NT2/D1 (cell line): ENCODE measurements at regions not wholly inside any gene's neighbourhood (a gene's known extent, or its start where the extent isn't known, plus 50 kb on each side); places are given as distances from the start of the nearest gene placed in this dataset.

Source experiments
- DNase-seq: peaks from one replicate; pipeline ENCODE4 v3.0.0-alpha.2; 2011; ENCODE audit warnings: low read depth, low spot score
- H3K27me3 ChIP-seq: 2 replicates; pipeline ENCODE4 v1.6.0; 2011; ENCODE audit warnings: mild to moderate bottlenecking; ENCODE audit not compliant: insufficient read length, insufficient read depth
- H3K36me3 ChIP-seq: 2 replicates; pipeline ENCODE4 v1.6.1; 2011; ENCODE audit warnings: mild to moderate bottlenecking, low read length, mixed read lengths; ENCODE audit not compliant: insufficient read depth, insufficient read length
- H3K4me1 ChIP-seq: 2 replicates; pipeline ENCODE4 v1.5.1; 2011; ENCODE audit not compliant: insufficient read depth, insufficient read length
- H3K4me3 ChIP-seq: 2 replicates; pipeline ENCODE4 v1.5.1; 2011; ENCODE audit warnings: low read depth; ENCODE audit not compliant: insufficient read length
- H3K9ac ChIP-seq: 2 replicates; pipeline ENCODE4 v1.6.0; 2011; ENCODE audit warnings: low read depth; ENCODE audit not compliant: insufficient read length
- H3K9me3 ChIP-seq: 2 replicates; pipeline ENCODE4 v1.5.1; 2011; ENCODE audit warnings: mild to moderate bottlenecking, low read length; ENCODE audit not compliant: insufficient read depth
- SUZ12 ChIP-seq: IDR thresholded peaks from 2 replicates; pipeline ENCODE4 v1.6.1; 2011; ENCODE audit not compliant: insufficient read length, insufficient read depth; ENCODE audit errors: extremely low read depth
- YY1 ChIP-seq: IDR thresholded peaks from 2 replicates; pipeline ENCODE4 v1.6.1; 2011; ENCODE audit not compliant: insufficient read length, insufficient read depth
- ZNF274 ChIP-seq: IDR thresholded peaks from 2 replicates; pipeline ENCODE4 v1.6.1; 2011; ENCODE audit warnings: mild to moderate bottlenecking, low read depth, low read length

DNA sequence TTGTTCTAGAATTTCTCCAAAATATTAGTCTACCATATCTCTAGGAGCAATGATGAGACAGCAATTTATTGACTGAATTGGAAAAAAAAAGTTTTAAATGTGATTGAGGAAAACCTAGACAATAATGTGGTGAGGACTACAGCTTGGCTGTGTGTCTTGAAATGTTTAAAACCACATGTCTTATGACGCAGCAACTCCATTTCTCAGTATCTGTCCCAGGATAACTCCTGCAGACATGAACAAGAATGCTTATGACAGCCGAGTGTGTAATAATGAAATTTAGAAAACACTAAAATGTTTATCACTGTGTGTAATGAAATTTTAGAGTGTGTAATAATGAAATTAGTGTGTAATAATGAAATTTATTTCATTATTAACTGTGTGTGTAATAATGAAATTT lies 254.1 kb upstream of the DAPK1 start:
- H3K27me3 ChIP-seq: peaks cover 2% of the 10 kb centered on the region
- TF ChIP-seq YY1: no peak
- no peak for TF ChIP-seq ZNF274
- no peak for TF ChIP-seq SUZ12
- no peak overlapping the region for H3K4me3 ChIP-seq
- H3K9me3 ChIP-seq: no peaks in the 10 kb centered on the region
- no peak for DNase-seq
- no peaks in the 10 kb centered on the region for H3K4me1 ChIP-seq
- no peaks in the 10 kb centered on the region for H3K36me3 ChIP-seq
- H3K9ac ChIP-seq: no peak overlapping the region

GRCh38 chr9:87245271-87245670 lies 252.4 kb upstream of the DAPK1 start:
- Histone ChIP-seq H3K9me3 (no peaks in the 10 kb centered on the region), H3K27me3 (peaks cover 2% of the 10 kb centered on the region), H3K9ac (no peak overlapping the region), H3K4me3 (no peak overlapping the region), H3K36me3 (no peaks in the 10 kb centered on the region), H3K4me1 (no peaks in the 10 kb centered on the region)
- DNase-seq: no peak
- no peak for TF ChIP-seq YY1
- TF ChIP-seq SUZ12: no peak
- no peak for TF ChIP-seq ZNF274

- Histone ChIP-seq H3K4me3 (no peak overlapping the region), H3K27me3 (peaks cover 2% of the 10 kb centered on the region), H3K36me3 (no peaks in the 10 kb centered on the region), H3K9me3 (no peaks in the 10 kb centered on the region), H3K9ac (no peak overlapping the region), H3K4me1 (no peaks in the 10 kb centered on the region)
- no peak for DNase-seq
- no peak for TF ChIP-seq ZNF274
- no peak for TF ChIP-seq SUZ12
- no peak for TF ChIP-seq YY1
Observed at GRCh38 chr9:87247097-87247496, 250.6 kb upstream of the DAPK1 start.

GRCh38 chr9:87249029-87249428 lies 248.6 kb upstream of the DAPK1 start:
- no peak for DNase-seq

GRCh38 chr9:87250205-87250604 lies 247.5 kb upstream of the DAPK1 start:
- no peaks in the 10 kb centered on the region for H3K4me1 ChIP-seq
- H3K4me3 ChIP-seq: no peak overlapping the region
- peaks cover 2% of the 10 kb centered on the region for H3K27me3 ChIP-seq
- DNase-seq: no peak
- H3K9me3 ChIP-seq: no peaks in the 10 kb centered on the region
- no peak for TF ChIP-seq SUZ12
- no peak for TF ChIP-seq YY1
- TF ChIP-seq ZNF274: no peak
- H3K9ac ChIP-seq: no peak overlapping the region
- H3K36me3 ChIP-seq: no peaks in the 10 kb centered on the region

More at GRCh38 chr9:87249029-87249428, 248.6 kb upstream of the DAPK1 start:
- Histone ChIP-seq H3K4me3 (no peak overlapping the region), H3K4me1 (no peaks in the 10 kb centered on the region), H3K9ac (no peak overlapping the region), H3K36me3 (no peaks in the 10 kb centered on the region), H3K9me3 (no peaks in the 10 kb centered on the region), H3K27me3 (peaks cover 2% of the 10 kb centered on the region)
- TF ChIP-seq ZNF274 (no peak), YY1 (no peak), SUZ12 (no peak)

DNA sequence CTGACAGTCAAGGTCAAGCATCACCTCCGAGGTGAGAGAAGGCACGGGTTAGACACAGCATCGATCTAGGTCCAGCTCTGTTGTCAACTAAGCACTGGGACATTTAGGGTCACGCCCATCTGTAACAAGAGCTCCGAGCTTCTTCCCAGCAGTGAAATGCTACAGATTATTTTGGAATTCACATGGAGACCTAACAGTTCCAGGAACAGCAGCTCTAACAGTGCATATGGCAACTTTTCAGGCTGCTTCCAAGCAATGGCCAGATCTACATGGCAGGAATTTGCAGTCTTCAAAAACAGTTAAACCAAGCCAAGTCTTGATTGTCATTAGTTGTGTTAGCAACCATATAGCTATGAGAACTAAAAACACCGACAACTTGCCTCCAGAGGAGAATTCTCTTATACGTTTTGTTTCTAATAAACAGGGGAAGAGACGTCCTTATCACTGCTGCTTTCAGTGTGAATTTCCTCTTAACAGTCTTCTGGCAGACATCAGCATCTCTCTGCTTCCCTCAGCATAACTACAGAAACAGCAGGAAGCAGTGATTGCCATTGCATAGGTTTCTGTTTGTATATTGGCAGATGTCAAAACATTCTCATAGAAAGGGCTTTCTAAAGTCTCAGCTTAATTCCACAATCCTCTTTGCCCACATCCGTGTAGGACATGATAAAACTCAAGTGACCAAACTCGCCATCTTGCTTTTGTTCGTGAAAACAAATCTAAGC lies 242.1 kb upstream of the DAPK1 start:
- Histone ChIP-seq H3K36me3 (no peaks in the 10 kb centered on the region), H3K4me3 (no peak overlapping the region), H3K27me3 (no peaks in the 10 kb centered on the region), H3K9ac (no peak overlapping the region), H3K9me3 (no peaks in the 10 kb centered on the region), H3K4me1 (no peaks in the 10 kb centered on the region)
- TF ChIP-seq SUZ12 (no peak), ZNF274 (no peak), YY1 (no peak)
- DNase-seq: no peak

DNA sequence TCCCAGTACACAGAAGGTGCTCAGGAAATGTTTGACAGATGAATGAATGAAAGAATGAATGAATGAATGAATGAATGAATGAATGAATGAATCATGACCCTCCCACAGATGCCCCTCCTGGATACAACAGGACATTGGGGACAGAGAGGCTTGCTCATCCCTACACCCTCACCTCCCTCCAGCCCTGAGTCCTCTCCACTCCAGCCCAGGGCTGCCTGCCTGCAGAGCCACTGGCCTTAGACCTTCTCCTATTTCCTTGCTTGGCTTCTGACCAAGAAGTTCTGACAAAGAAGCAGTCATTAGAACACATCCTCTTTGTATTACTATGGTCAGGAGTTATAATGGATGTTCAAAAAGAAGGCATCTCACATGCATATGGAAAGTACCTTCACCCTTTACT lies 240.7 kb upstream of the DAPK1 start:
- Histone ChIP-seq H3K4me3 (no peak overlapping the region), H3K4me1 (no peaks in the 10 kb centered on the region), H3K27me3 (no peaks in the 10 kb centered on the region), H3K36me3 (no peaks in the 10 kb centered on the region), H3K9ac (no peak overlapping the region), H3K9me3 (no peaks in the 10 kb centered on the region)
- no peak for DNase-seq
- TF ChIP-seq YY1: no peak
- no peak for TF ChIP-seq ZNF274
- TF ChIP-seq SUZ12: no peak
